ENCODE measurements at regions not wholly inside any gene's neighbourhood (a gene's known extent, or its start where the extent isn't known, plus 50 kb on each side); places are given as distances from the start of the nearest gene placed in this dataset.

DNA sequence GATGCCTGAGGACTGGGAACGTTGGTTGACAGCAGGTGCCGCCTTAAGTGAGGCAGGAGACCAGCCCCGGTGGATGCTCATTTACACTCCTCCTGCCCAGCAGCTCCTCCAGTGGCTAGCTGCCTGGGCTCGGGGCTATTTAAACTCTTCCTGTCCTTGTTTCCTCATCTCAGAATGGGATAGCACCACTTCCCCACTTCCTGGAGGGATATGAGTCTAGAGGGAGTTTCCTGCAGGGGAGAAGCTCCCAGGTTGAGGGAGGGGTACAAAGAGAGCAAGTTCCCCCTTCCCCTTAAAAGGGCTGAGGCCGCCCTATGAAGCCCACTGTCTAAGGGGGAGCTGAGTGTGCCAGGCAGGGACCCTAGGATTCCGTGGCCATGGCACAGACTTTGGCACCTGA is 311.2 kb downstream of the AACS start:
- POLR2A ChIA-PET: no interaction called here
- Mint-ChIP-seq H3K36me3 (ENCODE audit: low read depth) (no peaks in the 10 kb centered on the region), H3K9me3 (no peaks in the 10 kb centered on the region), H3K4me1 (no peaks in the 10 kb centered on the region), H3K4me3 (no peak overlapping the region), H3K27ac (no peak overlapping the region), H3K27me3 (peaks cover 5% of the 10 kb centered on the region)
- intact Hi-C loops (cut with micrococcal nuclease): no loop called here
- DNase-seq (no peak), ATAC-seq (ENCODE audit: low read depth) (no peak)
- TF ChIP-seq, protein P1, sequence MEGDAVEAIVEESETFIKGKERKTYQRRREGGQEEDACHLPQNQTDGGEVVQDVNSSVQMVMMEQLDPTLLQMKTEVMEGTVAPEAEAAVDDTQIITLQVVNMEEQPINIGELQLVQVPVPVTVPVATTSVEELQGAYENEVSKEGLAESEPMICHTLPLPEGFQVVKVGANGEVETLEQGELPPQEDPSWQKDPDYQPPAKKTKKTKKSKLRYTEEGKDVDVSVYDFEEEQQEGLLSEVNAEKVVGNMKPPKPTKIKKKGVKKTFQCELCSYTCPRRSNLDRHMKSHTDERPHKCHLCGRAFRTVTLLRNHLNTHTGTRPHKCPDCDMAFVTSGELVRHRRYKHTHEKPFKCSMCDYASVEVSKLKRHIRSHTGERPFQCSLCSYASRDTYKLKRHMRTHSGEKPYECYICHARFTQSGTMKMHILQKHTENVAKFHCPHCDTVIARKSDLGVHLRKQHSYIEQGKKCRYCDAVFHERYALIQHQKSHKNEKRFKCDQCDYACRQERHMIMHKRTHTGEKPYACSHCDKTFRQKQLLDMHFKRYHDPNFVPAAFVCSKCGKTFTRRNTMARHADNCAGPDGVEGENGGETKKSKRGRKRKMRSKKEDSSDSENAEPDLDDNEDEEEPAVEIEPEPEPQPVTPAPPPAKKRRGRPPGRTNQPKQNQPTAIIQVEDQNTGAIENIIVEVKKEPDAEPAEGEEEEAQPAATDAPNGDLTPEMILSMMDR (IDR thresholded peaks at IDR 0.05): no peak
- CTCF ChIA-PET: no interaction called here

DNA sequence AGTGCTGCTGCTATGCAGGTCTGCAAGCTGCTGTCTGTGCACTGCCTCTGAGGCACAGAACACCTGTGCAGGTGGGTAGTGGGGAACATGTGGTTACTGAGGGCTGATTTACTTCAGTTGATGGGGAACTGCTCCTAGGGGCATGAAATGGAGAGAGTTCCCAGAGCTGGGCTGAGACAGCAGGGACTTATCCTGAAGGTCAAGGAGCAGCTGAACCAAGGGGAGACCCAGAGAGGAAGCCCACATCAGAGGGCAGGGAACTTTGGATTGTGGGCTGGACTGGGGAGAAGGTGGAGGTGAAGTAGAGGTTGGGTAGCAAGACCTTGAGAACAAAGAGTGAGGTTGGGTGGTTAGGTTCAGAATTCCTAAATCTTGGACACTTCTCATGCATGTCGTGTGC is 311.9 kb downstream of the AACS start:
- Mint-ChIP-seq H3K27ac (no peak overlapping the region), H3K4me1 (no peaks in the 10 kb centered on the region), H3K36me3 (ENCODE audit: low read depth) (no peaks in the 10 kb centered on the region), H3K9me3 (no peaks in the 10 kb centered on the region), H3K27me3 (peaks cover 5% of the 10 kb centered on the region), H3K4me3 (no peak overlapping the region)
- ChIA-PET POLR2A (no interaction called here), CTCF (no interaction called here)
- intact Hi-C loops (cut with micrococcal nuclease): no loop called here
- ATAC-seq (ENCODE audit: low read depth): no peak
- no peak for DNase-seq
- TF ChIP-seq, protein P1 (IDR thresholded peaks at IDR 0.05): no peak

DNA sequence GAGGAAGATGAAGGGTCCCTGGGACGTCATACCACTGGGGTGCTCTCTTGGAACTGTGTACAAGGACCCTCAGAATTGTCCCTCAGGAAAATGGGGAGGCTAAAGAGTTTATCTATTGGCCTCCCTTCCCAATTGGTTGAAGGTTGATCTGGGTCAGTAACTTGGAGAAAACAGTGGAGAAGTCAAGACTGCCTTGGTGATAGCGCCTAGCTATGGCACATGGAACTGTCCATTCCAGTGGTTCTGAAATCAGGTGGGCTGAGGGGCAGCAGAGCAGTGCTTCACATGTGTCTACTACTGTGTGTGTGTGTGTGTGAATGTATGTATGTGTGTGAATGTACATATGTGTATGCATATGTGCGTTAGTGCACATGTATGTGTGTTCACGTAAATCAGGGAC is 316.1 kb downstream of the AACS start:
- Mint-ChIP-seq H3K36me3 (ENCODE audit: low read depth) (no peaks in the 10 kb centered on the region), H3K4me3 (no peak overlapping the region), H3K4me1 (no peaks in the 10 kb centered on the region), H3K9me3 (no peaks in the 10 kb centered on the region), H3K27ac (no peak overlapping the region), H3K27me3 (peaks cover 7% of the 10 kb centered on the region)
- ChIA-PET CTCF (no interaction called here), POLR2A (no interaction called here)
- ATAC-seq (ENCODE audit: low read depth) (no peak), DNase-seq (no peak)
- intact Hi-C loops (cut with micrococcal nuclease): no loop called here
- TF ChIP-seq, protein P1 (IDR thresholded peaks at IDR 0.05): no peak

DNA sequence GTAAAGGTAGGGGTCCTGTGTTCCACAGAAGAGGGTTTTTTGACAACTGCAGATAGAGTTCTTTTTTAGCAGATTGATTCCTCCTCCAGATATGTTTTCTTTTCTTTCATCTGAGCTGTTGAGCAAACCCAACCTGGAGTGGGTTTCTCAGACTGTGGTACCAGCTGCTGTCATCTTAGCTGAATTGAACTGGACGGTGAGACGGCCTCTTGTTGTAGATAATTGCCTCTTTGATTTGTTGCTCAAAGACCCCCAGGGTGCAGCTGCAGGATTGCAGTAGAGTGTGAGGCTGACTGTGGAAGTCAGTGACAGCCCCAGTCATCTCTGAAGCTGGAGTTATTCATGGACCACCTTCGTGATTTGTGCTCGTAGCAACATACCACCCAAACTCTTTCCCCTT is 317.7 kb downstream of the AACS start:
- intact Hi-C loops (cut with micrococcal nuclease): no loop called here

DNA sequence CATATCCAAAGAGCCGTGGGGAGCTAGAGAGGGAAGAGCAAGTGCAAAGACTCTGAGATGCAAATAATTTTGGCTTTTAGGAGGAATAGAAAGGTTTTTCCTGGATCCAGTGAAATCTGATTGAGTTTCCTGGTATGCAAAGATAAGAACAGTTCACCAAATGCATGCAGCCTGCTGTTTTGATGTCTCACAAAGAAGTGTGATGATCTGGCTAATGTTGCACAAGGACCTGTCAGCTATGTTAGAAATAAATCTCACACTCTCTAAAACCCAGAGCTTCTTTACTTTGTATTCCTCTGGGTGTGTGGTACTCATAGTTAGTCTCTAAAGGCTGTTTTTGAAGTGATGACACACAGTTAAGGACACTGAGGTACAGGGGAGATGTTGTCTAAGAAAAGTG is 321.4 kb downstream of the AACS start:
- no peak overlapping the region for H3K27ac Mint-ChIP-seq
- no peak overlapping the region for H3K4me3 Mint-ChIP-seq
- ATAC-seq (ENCODE audit: low read depth): no peak
- DNase-seq: no peak
- CTCF ChIA-PET: no interaction called here
- H3K36me3 Mint-ChIP-seq (ENCODE audit: low read depth): no peaks in the 10 kb centered on the region
- peaks cover 8% of the 10 kb centered on the region for H3K27me3 Mint-ChIP-seq
- intact Hi-C loops (cut with micrococcal nuclease): no loop called here
- no peaks in the 10 kb centered on the region for H3K4me1 Mint-ChIP-seq
- TF ChIP-seq, protein P1 (IDR thresholded peaks at IDR 0.05): no peak
- H3K9me3 Mint-ChIP-seq: peaks cover 2% of the 10 kb centered on the region
- POLR2A ChIA-PET: no interaction called here

More for the DNA sequence above, 317.7 kb downstream of the AACS start:
- TF ChIP-seq, protein P1 (IDR thresholded peaks at IDR 0.05): no peak
- ATAC-seq (ENCODE audit: low read depth): no peak
- Mint-ChIP-seq H3K36me3 (ENCODE audit: low read depth) (no peaks in the 10 kb centered on the region), H3K9me3 (no peaks in the 10 kb centered on the region), H3K27ac (no peak overlapping the region), H3K4me3 (no peak overlapping the region), H3K4me1 (no peaks in the 10 kb centered on the region), H3K27me3 (peaks cover 9% of the 10 kb centered on the region)
- POLR2A ChIA-PET: no interaction called here
- CTCF ChIA-PET: no interaction called here
- no peak for DNase-seq

Measured in activated B cell treated with CpG ODN at 0.5 μM for 24 hours (primary cell).